ENCODE measurements at regions not wholly inside any gene's neighbourhood (a gene's known extent, or its start where the extent isn't known, plus 50 kb on each side); places are given as distances from the start of the nearest gene placed in this dataset.
"Not testable (repeated sequence)": the region's sequence is repeated elsewhere in the genome, so short reads cannot be mapped to it uniquely, and the experiment has no call there.

DNA sequence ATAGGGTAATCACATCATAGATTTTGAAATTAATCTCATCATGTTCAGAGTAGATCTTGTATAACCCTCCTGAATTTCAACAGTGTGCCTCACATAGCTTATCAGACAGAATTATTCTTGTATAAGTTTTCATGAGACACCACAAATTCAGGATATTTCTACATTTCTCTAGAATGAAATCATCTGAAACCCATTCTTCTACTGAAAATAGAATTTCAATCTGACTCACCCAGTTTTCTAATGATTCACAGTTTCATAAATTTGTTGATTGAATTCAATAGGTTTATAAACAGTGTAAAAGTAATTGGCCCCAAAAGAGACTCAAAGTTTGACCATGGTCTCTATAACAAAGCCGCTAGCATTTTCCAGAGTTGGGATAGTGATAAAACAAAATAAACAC is 1082.6 kb upstream of the EPHA6 start:
- H3K36me3 ChIP-seq, result no peaks in the 10 kb centered on the region
- no peak for DNase-seq (ENCODE audit: low read depth in 1 of 2, low spot score in 1 of 2)
- TF ChIP-seq, protein P1, sequence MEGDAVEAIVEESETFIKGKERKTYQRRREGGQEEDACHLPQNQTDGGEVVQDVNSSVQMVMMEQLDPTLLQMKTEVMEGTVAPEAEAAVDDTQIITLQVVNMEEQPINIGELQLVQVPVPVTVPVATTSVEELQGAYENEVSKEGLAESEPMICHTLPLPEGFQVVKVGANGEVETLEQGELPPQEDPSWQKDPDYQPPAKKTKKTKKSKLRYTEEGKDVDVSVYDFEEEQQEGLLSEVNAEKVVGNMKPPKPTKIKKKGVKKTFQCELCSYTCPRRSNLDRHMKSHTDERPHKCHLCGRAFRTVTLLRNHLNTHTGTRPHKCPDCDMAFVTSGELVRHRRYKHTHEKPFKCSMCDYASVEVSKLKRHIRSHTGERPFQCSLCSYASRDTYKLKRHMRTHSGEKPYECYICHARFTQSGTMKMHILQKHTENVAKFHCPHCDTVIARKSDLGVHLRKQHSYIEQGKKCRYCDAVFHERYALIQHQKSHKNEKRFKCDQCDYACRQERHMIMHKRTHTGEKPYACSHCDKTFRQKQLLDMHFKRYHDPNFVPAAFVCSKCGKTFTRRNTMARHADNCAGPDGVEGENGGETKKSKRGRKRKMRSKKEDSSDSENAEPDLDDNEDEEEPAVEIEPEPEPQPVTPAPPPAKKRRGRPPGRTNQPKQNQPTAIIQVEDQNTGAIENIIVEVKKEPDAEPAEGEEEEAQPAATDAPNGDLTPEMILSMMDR (IDR thresholded peaks at IDR 0.05; ENCODE audit: low read depth, low read length), result no peak
- no peak overlapping the region for H3K27ac ChIP-seq
- no peaks in the 10 kb centered on the region for H3K27me3 ChIP-seq
- H3K9me3 ChIP-seq (ENCODE audit: low read depth), result no peaks in the 10 kb centered on the region
- no peak overlapping the region for H3K4me3 ChIP-seq
- H3K4me1 ChIP-seq (ENCODE audit: low read depth), result no peaks in the 10 kb centered on the region

DNA sequence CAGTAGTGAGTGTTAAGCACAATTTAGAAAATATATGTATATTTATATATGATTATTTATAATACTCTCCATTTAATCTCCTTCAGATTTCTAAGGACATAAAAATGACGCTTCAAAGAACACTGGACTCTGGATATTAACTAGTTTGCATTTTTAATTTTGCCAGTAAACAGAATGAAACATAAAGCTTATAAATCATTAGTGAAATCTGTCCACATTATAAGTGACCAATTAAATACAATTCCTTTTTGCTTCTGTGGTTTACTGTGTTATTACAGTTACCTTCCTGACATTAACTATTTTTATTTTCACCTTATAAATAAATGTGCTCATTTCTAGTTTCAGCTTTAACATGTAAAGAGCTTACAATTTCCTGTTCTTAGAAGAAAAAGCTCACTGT is 1081.1 kb upstream of the EPHA6 start:
- no peak for DNase-seq (ENCODE audit: low read depth in 1 of 2, low spot score in 1 of 2)
- TF ChIP-seq, protein P1 (IDR thresholded peaks at IDR 0.05; ENCODE audit: low read depth, low read length), result no peak
- H3K36me3 ChIP-seq, result no peaks in the 10 kb centered on the region
- no peak overlapping the region for H3K4me3 ChIP-seq
- no peaks in the 10 kb centered on the region for H3K4me1 ChIP-seq (ENCODE audit: low read depth)
- H3K27ac ChIP-seq, result no peak overlapping the region
- no peaks in the 10 kb centered on the region for H3K9me3 ChIP-seq (ENCODE audit: low read depth)
- no peaks in the 10 kb centered on the region for H3K27me3 ChIP-seq

DNA sequence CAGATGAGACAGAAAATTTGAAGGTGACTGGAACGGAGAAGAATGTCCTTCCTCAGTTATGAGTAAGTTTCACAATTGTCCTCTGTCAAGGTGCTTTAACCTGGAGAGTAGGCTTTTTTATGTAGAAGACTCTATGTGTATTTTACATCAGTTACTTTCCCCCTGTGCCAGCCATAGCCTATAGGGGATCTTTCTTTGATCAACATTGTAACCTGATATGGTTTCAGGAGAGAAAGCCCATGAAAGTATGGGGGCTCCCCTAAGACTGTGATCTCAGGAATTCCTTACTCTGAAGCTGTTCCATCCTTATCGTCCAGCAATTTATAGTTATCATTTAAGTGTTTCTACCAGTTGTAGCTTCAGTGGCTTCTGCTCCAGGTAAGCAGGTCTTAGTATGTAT is 1076.3 kb upstream of the EPHA6 start:
- DNase-seq (ENCODE audit: low read depth in 1 of 2, low spot score in 1 of 2), result no peak
- TF ChIP-seq, protein P1 (IDR thresholded peaks at IDR 0.05; ENCODE audit: low read depth, low read length), result no peak
- Histone ChIP-seq H3K36me3 (no peaks in the 10 kb centered on the region), H3K4me1 (ENCODE audit: low read depth) (no peaks in the 10 kb centered on the region), H3K9me3 (ENCODE audit: low read depth) (no peaks in the 10 kb centered on the region), H3K27ac (no peak overlapping the region), H3K27me3 (no peaks in the 10 kb centered on the region), H3K4me3 (no peak overlapping the region)

DNA sequence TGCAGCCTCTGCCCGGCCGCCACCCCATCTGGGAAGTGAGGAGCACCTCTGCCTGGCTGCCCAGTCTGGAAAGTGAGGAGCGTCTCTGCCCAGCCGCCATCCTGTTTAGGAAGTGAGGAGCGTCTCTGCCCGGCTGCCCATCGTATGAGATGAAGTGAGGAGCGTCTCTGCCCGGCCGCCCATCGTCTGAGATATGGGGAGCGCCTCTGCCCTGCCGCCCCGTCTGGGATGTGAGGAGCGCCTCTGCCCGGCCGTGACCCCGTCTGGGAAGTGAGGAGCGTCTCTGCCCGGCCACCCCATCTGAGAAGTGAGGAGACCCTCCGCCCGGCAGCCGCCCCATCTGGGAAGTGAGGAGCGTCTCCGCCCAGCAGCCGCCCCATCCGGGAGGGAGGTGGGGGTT is 1069.5 kb upstream of the EPHA6 start:
- not testable (repeated sequence) for DNase-seq (ENCODE audit: low read depth in 1 of 2, low spot score in 1 of 2); H3K27me3 ChIP-seq

DNA sequence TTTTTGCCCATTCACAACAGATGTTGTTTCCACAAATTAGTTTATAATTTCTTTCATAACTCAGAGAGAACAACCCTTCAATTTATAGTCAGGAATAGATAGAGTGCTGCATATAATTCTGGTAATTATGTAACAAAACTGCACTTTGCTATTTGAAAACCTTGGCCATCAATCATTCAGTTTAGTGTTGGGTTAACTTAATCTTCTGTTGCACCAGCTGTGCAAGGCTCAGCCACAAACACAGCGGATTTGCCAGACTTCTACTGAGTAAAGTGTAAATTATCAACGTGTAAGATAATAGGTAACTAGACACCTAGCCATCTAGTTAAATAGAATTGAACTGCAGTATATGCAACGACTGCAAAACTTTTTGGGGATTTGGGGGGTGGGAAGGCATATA is 1064.3 kb upstream of the EPHA6 start:
- TF ChIP-seq, protein P1 (IDR thresholded peaks at IDR 0.05; ENCODE audit: low read depth, low read length), result no peak

More for the DNA sequence above, 1069.5 kb upstream of the EPHA6 start:
- not testable (repeated sequence) for H3K27ac ChIP-seq; H3K4me1 ChIP-seq (ENCODE audit: low read depth); H3K36me3 ChIP-seq; H3K4me3 ChIP-seq; H3K9me3 ChIP-seq (ENCODE audit: low read depth)

DNA sequence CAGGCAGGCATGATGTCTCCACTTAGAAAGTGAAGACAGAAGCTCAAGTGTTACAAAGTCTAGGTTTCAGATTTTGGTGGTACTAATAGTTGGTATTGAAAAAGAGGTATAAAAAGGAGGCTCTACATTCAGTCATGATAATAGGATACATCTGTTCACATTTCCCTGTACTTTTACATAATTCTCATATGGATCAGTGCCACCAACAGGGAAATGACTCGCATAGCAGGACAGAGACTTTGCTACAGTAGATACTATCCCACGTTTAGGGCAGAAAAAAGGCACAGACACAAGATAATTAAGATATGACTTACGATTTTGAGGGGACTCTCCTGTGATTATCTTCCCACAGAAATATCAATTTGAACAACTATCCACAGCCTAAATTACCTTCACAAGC is 1062.9 kb upstream of the EPHA6 start:
- no peaks in the 10 kb centered on the region for H3K27me3 ChIP-seq
- TF ChIP-seq, protein P1 (IDR thresholded peaks at IDR 0.05; ENCODE audit: low read depth, low read length), result no peak

More for the DNA sequence above, 1064.3 kb upstream of the EPHA6 start:
- Histone ChIP-seq H3K27ac (no peak overlapping the region), H3K27me3 (no peaks in the 10 kb centered on the region), H3K4me3 (no peak overlapping the region), H3K4me1 (ENCODE audit: low read depth) (no peaks in the 10 kb centered on the region), H3K9me3 (ENCODE audit: low read depth) (no peaks in the 10 kb centered on the region), H3K36me3 (no peaks in the 10 kb centered on the region)
- no peak for DNase-seq (ENCODE audit: low read depth in 1 of 2, low spot score in 1 of 2)

More for the DNA sequence above, 1062.9 kb upstream of the EPHA6 start:
- Histone ChIP-seq H3K36me3 (no peaks in the 10 kb centered on the region), H3K4me1 (ENCODE audit: low read depth) (no peaks in the 10 kb centered on the region), H3K27ac (no peak overlapping the region), H3K9me3 (ENCODE audit: low read depth) (no peaks in the 10 kb centered on the region), H3K4me3 (no peak overlapping the region)
- DNase-seq (ENCODE audit: low read depth in 1 of 2, low spot score in 1 of 2), result no peak

Measured in cardiac muscle cell (in vitro differentiated cells and primary cell).